Gastrocnemius medialis (tissue), 4 donors: ENCODE measurements at regions not wholly inside any gene's neighbourhood (a gene's known extent, or its start where the extent isn't known, plus 50 kb on each side); places are given as distances from the start of the nearest gene placed in this dataset.

ENCODE experiments used
- ATAC-seq, 2 donors: fragments of 150-250 bp; one replicate each; pipeline ENCODE4 v1.9.1; 2016
- DNase-seq, 2 donors: peaks; one replicate each; pipeline ENCODE4 v3.0.0-alpha.2; 2019
- H3K27ac ChIP-seq, 4 donors: fragments of 200-600 bp; sonication (generic); 1 replicate in 1 of 4; 2 replicates in 3 of 4; pipeline ENCODE4 v1.5.1; 2016 to 2018; ENCODE audit warnings: mild to moderate bottlenecking in 2 of 4, moderate library complexity in 1 of 4
- H3K27me3 ChIP-seq, 3 donors: fragments of 200-600 bp; sonication (generic) in 2 of 3; 1 replicate in 1 of 3; 2 replicates in 2 of 3; pipeline versions ENCODE4 v1.5.1 to v1.6.0; 2016 to 2019; ENCODE audit warnings: mild to moderate bottlenecking in 1 of 3, moderate library complexity in 1 of 3
- H3K36me3 ChIP-seq, 2 donors: fragments of 200-600 bp; sonication (generic) in 1 of 2; one replicate each; pipeline ENCODE4 v1.5.1; 2017 to 2018
- H3K4me1 ChIP-seq, 2 donors: fragments of 200-600 bp; sonication (generic) in 1 of 2; one replicate each; pipeline ENCODE4 v1.5.1; 2016 to 2017; ENCODE audit warnings: mild to moderate bottlenecking in 2 of 2
- H3K4me3 ChIP-seq, 4 donors: fragments of 200-600 bp; sonication (generic) in 3 of 4; 1 replicate in 1 of 4; 2 replicates in 3 of 4; pipeline ENCODE4 v1.5.1; 2016 to 2019; ENCODE audit warnings: mild to moderate bottlenecking in 2 of 4
- H3K9me3 ChIP-seq, 3 donors: fragments of 200-600 bp; sonication (generic) in 2 of 3; 1 replicate in 1 of 3; 2 replicates in 2 of 3; pipeline ENCODE4 v1.5.1; 2016 to 2019
- POLR2A ChIP-seq, 2 donors: fragments of 450-650 bp; IDR thresholded peaks; one replicate each; pipeline ENCODE4 v1.6.1; 2017; ENCODE audit warnings: antibody characterized with exemption in 2 of 2, mild to moderate bottlenecking in 2 of 2, moderate library complexity in 2 of 2
- in situ Hi-C, 4 donors: fragments of 200-750 bp; cut with MboI; loops; one replicate each; pipeline versions ENCODE4 v1.15.0 to v1.8.0; 2017; ENCODE audit warnings: low sequenced_read_pairs in 4 of 4
- intact Hi-C: fragments of 100-400 bp; cut with DNase I; formaldehyde crosslinking; loops from one replicate; pipeline ENCODE4 v1.15.1; 2023; ENCODE audit warnings: low total_unique reads
- TF ChIP-seq, protein P1 (sequence below), 5 experiments: fragments of 450-650 bp in 3 of 5; fragments of 200-600 bp in 2 of 5; sonication (generic) in 2 of 5; IDR thresholded peaks in 4 of 5; conservative IDR thresholded peaks in 1 of 5; 1 replicate in 4 of 5; 2 replicates in 1 of 5; pipeline ENCODE4 v1.5.1; 2016 to 2019; ENCODE audit warnings: antibody characterized with exemption in 5 of 5, mild to moderate bottlenecking in 3 of 5, moderate library complexity in 3 of 5

DNA sequence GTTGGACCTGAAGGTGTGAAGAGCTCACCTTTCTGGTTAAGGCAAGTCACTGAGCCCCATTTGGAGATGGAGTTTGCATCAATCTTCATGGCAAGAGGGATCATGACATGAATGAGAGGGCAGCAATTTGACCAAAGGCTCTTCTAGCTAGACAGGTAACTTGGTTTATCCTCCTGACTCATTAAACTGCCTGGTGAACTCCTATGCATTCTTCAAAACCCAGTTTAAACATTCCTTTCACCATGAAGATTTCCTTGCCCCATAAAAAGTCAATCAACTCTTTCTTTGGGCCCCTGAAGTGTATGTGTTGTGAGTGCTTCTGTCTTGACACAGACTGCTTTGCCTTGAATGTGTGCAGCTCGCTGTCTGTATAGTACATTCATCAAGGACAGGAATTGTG lies 120.0 kb upstream of the FOXF1 start:
- no peak for DNase-seq
- H3K27me3 ChIP-seq = peaks cover 7 to 15% (median 8%) of the 10 kb centered on the region in 3 donors
- H3K27ac ChIP-seq = no peak overlapping the region
- H3K4me3 ChIP-seq = no peak overlapping the region
- H3K36me3 ChIP-seq = no peaks in the 10 kb centered on the region
- no peaks in the 10 kb centered on the region for H3K4me1 ChIP-seq
- no peaks in the 10 kb centered on the region for H3K9me3 ChIP-seq
- in situ Hi-C loops = no loop called here
- intact Hi-C loops = no loop called here
- no peak for TF ChIP-seq POLR2A (IDR thresholded peaks at IDR 0.05)
- TF ChIP-seq, protein P1, sequence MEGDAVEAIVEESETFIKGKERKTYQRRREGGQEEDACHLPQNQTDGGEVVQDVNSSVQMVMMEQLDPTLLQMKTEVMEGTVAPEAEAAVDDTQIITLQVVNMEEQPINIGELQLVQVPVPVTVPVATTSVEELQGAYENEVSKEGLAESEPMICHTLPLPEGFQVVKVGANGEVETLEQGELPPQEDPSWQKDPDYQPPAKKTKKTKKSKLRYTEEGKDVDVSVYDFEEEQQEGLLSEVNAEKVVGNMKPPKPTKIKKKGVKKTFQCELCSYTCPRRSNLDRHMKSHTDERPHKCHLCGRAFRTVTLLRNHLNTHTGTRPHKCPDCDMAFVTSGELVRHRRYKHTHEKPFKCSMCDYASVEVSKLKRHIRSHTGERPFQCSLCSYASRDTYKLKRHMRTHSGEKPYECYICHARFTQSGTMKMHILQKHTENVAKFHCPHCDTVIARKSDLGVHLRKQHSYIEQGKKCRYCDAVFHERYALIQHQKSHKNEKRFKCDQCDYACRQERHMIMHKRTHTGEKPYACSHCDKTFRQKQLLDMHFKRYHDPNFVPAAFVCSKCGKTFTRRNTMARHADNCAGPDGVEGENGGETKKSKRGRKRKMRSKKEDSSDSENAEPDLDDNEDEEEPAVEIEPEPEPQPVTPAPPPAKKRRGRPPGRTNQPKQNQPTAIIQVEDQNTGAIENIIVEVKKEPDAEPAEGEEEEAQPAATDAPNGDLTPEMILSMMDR (IDR thresholded peaks at IDR 0.05 in 4 of 5, conservative IDR thresholded peaks at IDR 0.05 in 1 of 5) = no peak
- no peak for ATAC-seq

DNA sequence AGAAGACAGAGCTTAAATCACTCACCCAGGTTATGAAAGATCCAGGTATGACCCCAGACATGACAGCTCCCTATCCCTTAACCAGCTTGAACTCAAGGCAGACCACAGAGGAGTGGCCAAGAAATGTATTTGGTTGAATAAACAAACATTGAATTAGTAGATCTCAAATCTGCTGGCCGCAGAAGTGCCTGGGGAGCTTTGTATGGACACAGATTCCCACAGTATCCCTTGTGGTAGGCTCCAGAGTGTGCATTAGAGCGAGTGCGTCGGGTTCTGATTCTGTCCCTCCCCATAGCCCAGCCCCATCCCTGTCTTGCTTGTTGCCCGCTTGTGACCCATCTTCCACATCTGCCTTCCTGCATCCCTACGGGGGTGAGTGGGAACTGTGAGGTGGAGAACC lies 118.8 kb upstream of the FOXF1 start:
- intact Hi-C loops (no loop called here), in situ Hi-C loops (no loop called here)
- ATAC-seq (no peak), DNase-seq (no peak)
- H3K9me3 ChIP-seq = no peaks in the 10 kb centered on the region
- TF ChIP-seq, protein P1 (IDR thresholded peaks at IDR 0.05 in 4 of 5, conservative IDR thresholded peaks at IDR 0.05 in 1 of 5) = no peak
- TF ChIP-seq POLR2A (IDR thresholded peaks at IDR 0.05) = no peak
- H3K27me3 ChIP-seq = peaks cover 7 to 15% (median 8%) of the 10 kb centered on the region in 3 donors
- no peak overlapping the region for H3K4me3 ChIP-seq
- no peaks in the 10 kb centered on the region for H3K4me1 ChIP-seq
- H3K36me3 ChIP-seq = no peaks in the 10 kb centered on the region
- H3K27ac ChIP-seq = no peak overlapping the region

DNA sequence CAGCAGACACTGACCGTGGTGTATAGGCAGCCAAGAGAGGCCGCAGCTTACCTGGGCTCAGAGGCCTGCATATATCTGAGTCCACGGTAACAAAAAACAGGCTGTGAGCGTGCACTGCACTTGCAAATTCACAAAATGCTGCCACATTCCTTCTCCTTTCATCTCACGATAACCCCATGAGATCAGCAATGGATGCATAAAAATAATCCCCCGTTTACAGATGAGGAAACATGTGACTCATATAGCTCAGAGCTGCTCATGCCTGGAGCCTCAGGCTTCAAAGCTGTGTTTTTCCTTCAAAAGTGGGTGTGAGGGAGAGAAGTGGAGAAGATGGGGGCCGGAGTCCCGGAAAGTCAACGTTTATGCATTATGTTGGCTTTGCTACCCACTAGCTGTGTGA lies 118.3 kb upstream of the FOXF1 start:
- TF ChIP-seq, protein P1 (IDR thresholded peaks at IDR 0.05 in 4 of 5, conservative IDR thresholded peaks at IDR 0.05 in 1 of 5) = no peak
- TF ChIP-seq POLR2A (IDR thresholded peaks at IDR 0.05) = no peak
- intact Hi-C loops (no loop called here), in situ Hi-C loops (no loop called here)
- Histone ChIP-seq H3K9me3 (no peaks in the 10 kb centered on the region), H3K27ac (no peak overlapping the region), H3K36me3 (no peaks in the 10 kb centered on the region), H3K27me3 (peaks cover 7 to 15% (median 8%) of the 10 kb centered on the region in 3 donors), H3K4me1 (no peaks in the 10 kb centered on the region), H3K4me3 (no peak overlapping the region)
- DNase-seq (no peak), ATAC-seq (no peak)

DNA sequence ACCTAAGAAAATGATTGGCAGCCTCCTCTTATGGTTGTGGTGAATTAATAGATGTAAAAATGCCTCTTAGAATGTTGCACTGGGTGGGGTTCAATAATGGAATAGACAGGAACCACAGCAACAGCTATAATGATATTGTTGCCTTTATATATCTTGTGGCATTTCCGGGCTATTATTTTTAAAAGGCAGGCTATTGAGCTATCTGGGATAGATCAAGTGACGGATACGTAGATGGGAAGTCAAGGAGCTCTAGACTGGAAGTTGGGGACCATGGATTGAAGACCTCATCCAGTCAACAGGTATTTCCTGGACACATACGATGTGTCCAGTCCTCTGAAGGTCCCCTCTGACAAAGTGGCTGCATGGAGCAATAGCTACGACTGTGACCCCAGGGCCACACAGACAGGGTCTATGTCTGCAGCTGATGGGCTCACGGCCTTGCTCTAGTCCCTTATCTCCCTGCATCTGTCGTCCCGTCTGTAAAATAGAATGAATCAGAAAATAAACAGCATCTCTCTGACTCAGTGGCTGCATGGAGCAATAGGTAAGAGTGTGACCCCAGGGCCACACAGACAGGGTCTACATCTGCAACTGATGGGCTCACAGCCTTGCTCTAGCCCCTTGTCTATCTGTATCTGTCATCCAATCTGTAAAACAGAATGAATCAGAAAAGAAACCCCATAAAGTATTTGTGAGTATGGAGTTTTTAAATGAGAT lies 117.7 kb upstream of the FOXF1 start:
- intact Hi-C loops (no loop called here), in situ Hi-C loops (no loop called here)

More for the DNA sequence above, 117.7 kb upstream of the FOXF1 start:
- no peak overlapping the region for H3K27ac ChIP-seq
- no peak for ATAC-seq
- no peak overlapping the region for H3K4me3 ChIP-seq
- peaks cover 7 to 15% (median 8%) of the 10 kb centered on the region in 3 donors for H3K27me3 ChIP-seq
- no peaks in the 10 kb centered on the region for H3K4me1 ChIP-seq
- H3K9me3 ChIP-seq = no peaks in the 10 kb centered on the region
- H3K36me3 ChIP-seq = no peaks in the 10 kb centered on the region
- DNase-seq = no peak
- TF ChIP-seq, protein P1 (IDR thresholded peaks at IDR 0.05 in 4 of 5, conservative IDR thresholded peaks at IDR 0.05 in 1 of 5) = no peak
- no peak for TF ChIP-seq POLR2A (IDR thresholded peaks at IDR 0.05)
